NB4 (cell line): ENCODE measurements at regions not wholly inside any gene's neighbourhood (a gene's known extent, or its start where the extent isn't known, plus 50 kb on each side); places are given as distances from the start of the nearest gene placed in this dataset.

Experiments
- MYC ChIP-seq: IDR thresholded peaks from 2 replicates; pipeline ENCODE4 v1.6.1; 2011; ENCODE audit warnings: low read depth, low read length
- POLR2A ChIP-seq: IDR thresholded peaks from 2 replicates; pipeline ENCODE4 v1.6.1; 2011; ENCODE audit warnings: mild to moderate bottlenecking; ENCODE audit not compliant: insufficient read length; ENCODE audit errors: extremely low read depth
- TF ChIP-seq, protein P1 (sequence below): IDR thresholded peaks from one replicate; pipeline ENCODE4 v1.5.1; 2012; ENCODE audit warnings: low read depth, low read length
- TF ChIP-seq, protein P2 (sequence below): IDR thresholded peaks from 2 replicates; pipeline ENCODE4 v1.6.1; 2011; ENCODE audit warnings: low read depth, low read length

DNA sequence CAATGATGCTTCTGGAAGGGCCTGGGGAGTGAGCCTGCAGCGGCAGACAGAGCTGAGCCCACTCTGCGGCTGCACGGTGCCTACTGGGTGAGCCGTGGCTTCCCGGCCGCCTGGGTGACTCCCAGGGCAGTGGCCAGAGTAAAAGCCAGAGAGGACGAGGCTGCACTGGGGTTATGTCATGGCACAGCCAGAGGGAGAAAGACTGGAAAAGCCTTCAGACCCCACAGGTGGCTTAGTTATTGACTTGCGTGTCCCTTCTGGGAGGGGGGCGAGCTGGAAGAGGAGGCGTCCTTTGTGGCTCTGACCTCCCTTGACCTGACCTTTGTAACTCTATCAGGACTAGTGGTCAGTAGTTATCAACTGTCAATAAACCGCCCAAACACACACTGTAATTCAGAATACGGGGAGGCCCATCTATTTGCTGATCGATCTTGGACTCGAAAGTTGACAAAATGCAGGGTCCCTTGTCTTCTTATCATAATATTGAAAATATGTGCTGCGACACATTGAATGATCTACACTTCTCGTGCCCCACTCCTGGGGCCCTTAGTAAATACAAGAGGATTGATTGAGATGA lies 385.9 kb upstream of the ZFHX3 start:
- TF ChIP-seq, protein P1, sequence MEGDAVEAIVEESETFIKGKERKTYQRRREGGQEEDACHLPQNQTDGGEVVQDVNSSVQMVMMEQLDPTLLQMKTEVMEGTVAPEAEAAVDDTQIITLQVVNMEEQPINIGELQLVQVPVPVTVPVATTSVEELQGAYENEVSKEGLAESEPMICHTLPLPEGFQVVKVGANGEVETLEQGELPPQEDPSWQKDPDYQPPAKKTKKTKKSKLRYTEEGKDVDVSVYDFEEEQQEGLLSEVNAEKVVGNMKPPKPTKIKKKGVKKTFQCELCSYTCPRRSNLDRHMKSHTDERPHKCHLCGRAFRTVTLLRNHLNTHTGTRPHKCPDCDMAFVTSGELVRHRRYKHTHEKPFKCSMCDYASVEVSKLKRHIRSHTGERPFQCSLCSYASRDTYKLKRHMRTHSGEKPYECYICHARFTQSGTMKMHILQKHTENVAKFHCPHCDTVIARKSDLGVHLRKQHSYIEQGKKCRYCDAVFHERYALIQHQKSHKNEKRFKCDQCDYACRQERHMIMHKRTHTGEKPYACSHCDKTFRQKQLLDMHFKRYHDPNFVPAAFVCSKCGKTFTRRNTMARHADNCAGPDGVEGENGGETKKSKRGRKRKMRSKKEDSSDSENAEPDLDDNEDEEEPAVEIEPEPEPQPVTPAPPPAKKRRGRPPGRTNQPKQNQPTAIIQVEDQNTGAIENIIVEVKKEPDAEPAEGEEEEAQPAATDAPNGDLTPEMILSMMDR: no peak
- TF ChIP-seq POLR2A: no peak
- TF ChIP-seq, protein P2, sequence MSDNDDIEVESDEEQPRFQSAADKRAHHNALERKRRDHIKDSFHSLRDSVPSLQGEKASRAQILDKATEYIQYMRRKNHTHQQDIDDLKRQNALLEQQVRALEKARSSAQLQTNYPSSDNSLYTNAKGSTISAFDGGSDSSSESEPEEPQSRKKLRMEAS: no peak
- no peak for TF ChIP-seq MYC
